ENCODE measurements at regions not wholly inside any gene's neighbourhood (a gene's known extent, or its start where the extent isn't known, plus 50 kb on each side); places are given as distances from the start of the nearest gene placed in this dataset.

GRCh38 chrX:7318241-7318640 is 170.3 kb upstream of the PUDP start:
- no peak overlapping the region for H3K4me3 ChIP-seq
- H3K4me1 ChIP-seq: no peaks in the 10 kb centered on the region
- no peaks in the 10 kb centered on the region for H3K36me3 ChIP-seq
- DNase-seq (no peak), FAIRE-seq (no peak), ATAC-seq (no peak)
- H3K27ac ChIP-seq: no peak overlapping the region
- no peak for TF ChIP-seq CTCF (IDR thresholded peaks at IDR 0.05)
- no peaks in the 10 kb centered on the region for H3K27me3 ChIP-seq
- no peaks in the 10 kb centered on the region for H3K9me3 ChIP-seq
- intact Hi-C loops (cut with DNase I): no loop called here
- 94 to 95% methylated on average over 7 of the region's 7 CpGs for WGBS, 2 donors

DNA sequence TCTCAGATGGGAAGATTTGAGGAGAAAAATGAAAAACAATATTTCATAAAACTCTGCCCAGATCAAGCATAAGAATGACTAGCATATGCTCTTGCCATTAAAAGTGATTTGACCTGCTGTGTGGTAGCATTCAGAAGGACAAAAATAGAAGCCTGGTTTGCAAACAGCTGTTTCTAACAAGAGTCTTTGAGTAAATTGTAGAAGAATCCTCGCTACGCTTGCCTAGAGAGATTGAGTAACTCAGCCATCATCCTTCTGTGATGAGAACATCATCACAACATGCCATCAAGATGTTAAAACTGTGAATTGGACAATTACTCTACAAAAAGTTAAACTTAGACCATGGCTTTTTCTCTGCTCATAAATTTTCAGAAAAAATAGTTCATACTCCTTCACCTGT is 168.9 kb upstream of the PUDP start:
- Histone ChIP-seq H3K4me3 (no peak overlapping the region), H3K4me1 (no peaks in the 10 kb centered on the region), H3K36me3 (no peaks in the 10 kb centered on the region), H3K9me3 (no peaks in the 10 kb centered on the region), H3K27ac (no peak overlapping the region), H3K27me3 (no peaks in the 10 kb centered on the region)
- WGBS, 2 donors: 93 to 98% methylated on average over 2 of the region's 2 CpGs
- FAIRE-seq: no peak
- intact Hi-C loops (cut with DNase I): no loop called here
- no peak for ATAC-seq
- no peak for TF ChIP-seq CTCF (IDR thresholded peaks at IDR 0.05)
- DNase-seq: no peak

GRCh38 chrX:7316280-7316679 is 168.3 kb upstream of the PUDP start:
- Histone ChIP-seq H3K9me3 (no peaks in the 10 kb centered on the region), H3K4me1 (no peaks in the 10 kb centered on the region), H3K27ac (no peak overlapping the region), H3K27me3 (no peaks in the 10 kb centered on the region), H3K4me3 (no peak overlapping the region), H3K36me3 (no peaks in the 10 kb centered on the region)
- ATAC-seq (no peak), DNase-seq (no peak), FAIRE-seq (no peak)
- intact Hi-C loops (cut with DNase I): no loop called here
- TF ChIP-seq CTCF (IDR thresholded peaks at IDR 0.05): no peak

DNA sequence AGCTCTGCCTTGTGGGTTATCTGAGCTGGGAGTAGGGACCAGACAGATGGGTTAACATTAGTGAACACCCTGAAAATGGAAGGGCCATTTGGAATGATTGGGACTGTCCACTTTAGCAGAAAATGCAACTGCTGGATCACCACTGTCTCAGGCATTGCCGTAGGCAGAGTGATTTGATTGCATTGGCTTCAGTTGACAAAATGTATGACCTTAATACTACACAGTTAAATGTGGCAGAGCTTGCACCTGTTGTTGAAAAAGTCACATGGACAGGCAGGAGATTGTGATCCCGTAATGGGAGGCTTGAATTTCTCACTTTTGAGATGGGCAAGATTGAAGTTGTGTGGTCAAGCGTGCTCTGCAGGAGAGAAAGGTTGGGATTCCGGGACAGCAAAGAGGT is 166.5 kb upstream of the PUDP start:
- Histone ChIP-seq H3K4me3 (no peak overlapping the region), H3K9me3 (no peaks in the 10 kb centered on the region), H3K27me3 (no peaks in the 10 kb centered on the region), H3K27ac (no peak overlapping the region), H3K36me3 (no peaks in the 10 kb centered on the region), H3K4me1 (no peaks in the 10 kb centered on the region)
- no peak for ATAC-seq
- TF ChIP-seq CTCF (IDR thresholded peaks at IDR 0.05): no peak
- FAIRE-seq: no peak
- DNase-seq: no peak
- intact Hi-C loops (cut with DNase I): no loop called here
- 87 to 91% methylated on average over 4 of the region's 4 CpGs for WGBS, 2 donors

DNA sequence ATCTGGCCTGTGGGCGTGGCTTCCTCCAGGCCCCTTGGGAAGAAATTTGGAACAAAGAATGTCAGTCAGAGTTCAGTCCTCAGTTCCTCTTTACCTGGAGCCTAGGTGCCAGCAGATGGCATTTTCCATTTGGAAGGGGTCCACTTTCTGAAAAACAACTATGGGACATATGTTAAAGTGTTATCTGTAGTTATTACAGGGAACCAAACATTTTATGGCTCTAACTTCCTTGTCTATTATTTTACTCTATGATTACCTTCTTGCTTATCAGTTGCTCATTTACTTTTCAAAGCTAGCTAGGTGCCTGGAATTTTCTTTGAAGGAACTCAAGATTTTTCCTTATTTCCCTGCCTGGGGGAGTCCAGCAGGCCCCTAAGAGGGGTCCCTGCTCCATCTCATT is 159.8 kb upstream of the PUDP start:
- Histone ChIP-seq H3K4me3 (no peak overlapping the region), H3K27me3 (no peaks in the 10 kb centered on the region), H3K9me3 (no peaks in the 10 kb centered on the region), H3K36me3 (no peaks in the 10 kb centered on the region), H3K27ac (no peak overlapping the region), H3K4me1 (no peaks in the 10 kb centered on the region)
- FAIRE-seq: no peak
- WGBS, 2 donors: 94 to 96% methylated on average over 1 of the region's 1 CpG
- intact Hi-C loops (cut with DNase I): no loop called here
- TF ChIP-seq CTCF (IDR thresholded peaks at IDR 0.05): no peak
- no peak for DNase-seq
- no peak for ATAC-seq
